Keratinocyte (primary cell): ENCODE measurements at regions not wholly inside any gene's neighbourhood (a gene's known extent, or its start where the extent isn't known, plus 50 kb on each side); places are given as distances from the start of the nearest gene placed in this dataset.

ENCODE experiments used
- DNase-seq: peaks from one replicate; pipeline ENCODE4 v3.0.0-alpha.2; 2011; ENCODE audit warnings: low read depth, missing footprints, low spot score
- FAIRE-seq: peaks from 2 replicates; lab custom pipeline; 2011; peaks lifted over from hg19 to GRCh38; lab: Jason Lieb, UNC
- H2AFZ ChIP-seq: 2 replicates; pipeline ENCODE4 v1.6.0; 2012; ENCODE audit warnings: low read length, control low read depth, inconsistent platforms; ENCODE audit not compliant: control insufficient read depth
- H3K27ac ChIP-seq: 2 replicates; pipeline ENCODE4 v1.5.1; 2011; ENCODE audit warnings: low read length; ENCODE audit not compliant: control insufficient read depth, insufficient read depth
- H3K27me3 ChIP-seq: 3 replicates; pipeline ENCODE4 v1.6.0; 2011; ENCODE audit warnings: low read length; ENCODE audit not compliant: control insufficient read depth, insufficient read depth; ENCODE audit errors: extremely low read depth
- H3K36me3 ChIP-seq, 2 experiments: 2 replicates in 1 of 2; 3 replicates in 1 of 2; pipeline ENCODE4 v1.5.1; 2011; ENCODE audit warnings: low read length in 2 of 2, mild to moderate bottlenecking in 1 of 2; ENCODE audit not compliant: control insufficient read depth in 2 of 2, insufficient read depth in 2 of 2; ENCODE audit errors: extremely low read depth in 1 of 2
- H3K4me1 ChIP-seq: 3 replicates; pipeline ENCODE4 v1.5.1; 2011; ENCODE audit warnings: low read length; ENCODE audit not compliant: control insufficient read depth, insufficient read depth; ENCODE audit errors: extremely low read depth
- H3K4me2 ChIP-seq: 3 replicates; pipeline ENCODE4 v1.6.0; 2011; ENCODE audit warnings: low read depth, low read length; ENCODE audit not compliant: control insufficient read depth, insufficient read depth; ENCODE audit errors: extremely low read depth
- H3K4me3 ChIP-seq, 3 experiments: fragments of 200-600 bp in 1 of 3; sonication (generic) in 1 of 3; 2 replicates in 2 of 3; 3 replicates in 1 of 3; pipeline ENCODE4 v1.5.1; 2011 to 2016; ENCODE audit warnings: low read length in 3 of 3, mild to moderate bottlenecking in 3 of 3, control low read depth in 2 of 3, inconsistent platforms in 1 of 3, low read depth in 1 of 3, mixed read lengths in 1 of 3, mixed run types in 1 of 3, moderate library complexity in 1 of 3; ENCODE audit not compliant: control insufficient read depth in 2 of 3, insufficient read depth in 2 of 3; ENCODE audit errors: extremely low read depth in 1 of 3
- H3K79me2 ChIP-seq: 2 replicates; pipeline ENCODE4 v1.6.0; 2012; ENCODE audit warnings: low read length; ENCODE audit not compliant: control insufficient read depth, insufficient read depth
- H3K9ac ChIP-seq: 3 replicates; pipeline ENCODE4 v1.6.0; 2011; ENCODE audit warnings: low read length; ENCODE audit not compliant: control insufficient read depth, insufficient read depth; ENCODE audit errors: extremely low read depth
- H3K9me1 ChIP-seq: 3 replicates; pipeline ENCODE4 v1.6.0; 2011; ENCODE audit warnings: low read length; ENCODE audit not compliant: control insufficient read depth, insufficient read depth; ENCODE audit errors: extremely low read depth
- H3K9me3 ChIP-seq: 2 replicates; pipeline ENCODE4 v1.5.1; 2012; ENCODE audit warnings: low read depth, low read length; ENCODE audit not compliant: control insufficient read depth
- H4K20me1 ChIP-seq: 3 replicates; pipeline ENCODE4 v1.6.0; 2011; ENCODE audit warnings: low read length; ENCODE audit not compliant: control insufficient read depth, insufficient read depth; ENCODE audit errors: extremely low read depth
- EZH2 ChIP-seq: IDR thresholded peaks from one replicate; pipeline ENCODE4 v1.6.1; 2012; ENCODE audit warnings: inconsistent platforms, mild to moderate bottlenecking, low read length, moderate library complexity
- dilution Hi-C: fragments of 300-500 bp; cut with MboI; formaldehyde crosslinking; loops from one replicate; pipeline ENCODE4 v1.7.0; 2020; ENCODE audit warnings: low sequenced_read_pairs; ENCODE audit not compliant: extremely low pct_ligation_motif_present
- TF ChIP-seq, protein P1 (sequence below), 3 experiments: IDR thresholded peaks in 1 of 3; conservative IDR thresholded peaks in 1 of 3; optimal IDR thresholded peaks in 1 of 3; 2 replicates in 2 of 3; 3 replicates in 1 of 3; pipeline versions ENCODE3 to v1.5.1; 2011; ENCODE audit warnings: low read length in 3 of 3, mild to moderate bottlenecking in 3 of 3, moderate library complexity in 2 of 3, control low read depth in 1 of 3, inconsistent platforms in 1 of 3; ENCODE audit not compliant: insufficient read depth in 2 of 3; ENCODE audit errors: extremely low read depth in 1 of 3

DNA sequence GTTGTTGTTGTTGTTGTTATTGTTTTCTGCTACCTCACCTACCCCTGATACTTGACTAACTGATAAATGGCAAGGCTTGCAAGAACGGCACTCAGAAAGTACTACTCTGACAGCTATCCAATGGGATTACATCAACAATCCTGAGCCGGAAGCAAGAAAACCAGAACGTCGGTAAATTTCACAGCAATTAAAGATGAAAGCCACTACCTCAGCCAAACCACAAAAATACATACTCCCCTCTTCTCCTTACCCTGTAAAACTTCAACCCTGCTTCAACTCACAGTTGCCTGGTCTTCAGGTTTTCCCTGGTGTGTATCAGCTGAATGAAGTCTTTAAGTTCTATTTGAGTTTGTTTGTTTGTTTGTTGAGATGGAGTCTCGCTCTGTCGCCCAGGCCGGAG lies 293.7 kb upstream of the RND3 start:
- Histone ChIP-seq H3K79me2 (no peaks in the 10 kb centered on the region), H3K9ac (no peak overlapping the region), H3K9me3 (no peaks in the 10 kb centered on the region), H3K4me3 (no peak overlapping the region), H3K9me1 (no peaks in the 10 kb centered on the region), H4K20me1 (no peaks in the 10 kb centered on the region), H3K4me2 (no peak overlapping the region), H3K36me3 (no peaks in the 10 kb centered on the region), H2AFZ (no peak overlapping the region), H3K27me3 (no peaks in the 10 kb centered on the region), H3K4me1 (no peaks in the 10 kb centered on the region), H3K27ac (no peak overlapping the region)
- DNase-seq, result no peak
- TF ChIP-seq, protein P1, sequence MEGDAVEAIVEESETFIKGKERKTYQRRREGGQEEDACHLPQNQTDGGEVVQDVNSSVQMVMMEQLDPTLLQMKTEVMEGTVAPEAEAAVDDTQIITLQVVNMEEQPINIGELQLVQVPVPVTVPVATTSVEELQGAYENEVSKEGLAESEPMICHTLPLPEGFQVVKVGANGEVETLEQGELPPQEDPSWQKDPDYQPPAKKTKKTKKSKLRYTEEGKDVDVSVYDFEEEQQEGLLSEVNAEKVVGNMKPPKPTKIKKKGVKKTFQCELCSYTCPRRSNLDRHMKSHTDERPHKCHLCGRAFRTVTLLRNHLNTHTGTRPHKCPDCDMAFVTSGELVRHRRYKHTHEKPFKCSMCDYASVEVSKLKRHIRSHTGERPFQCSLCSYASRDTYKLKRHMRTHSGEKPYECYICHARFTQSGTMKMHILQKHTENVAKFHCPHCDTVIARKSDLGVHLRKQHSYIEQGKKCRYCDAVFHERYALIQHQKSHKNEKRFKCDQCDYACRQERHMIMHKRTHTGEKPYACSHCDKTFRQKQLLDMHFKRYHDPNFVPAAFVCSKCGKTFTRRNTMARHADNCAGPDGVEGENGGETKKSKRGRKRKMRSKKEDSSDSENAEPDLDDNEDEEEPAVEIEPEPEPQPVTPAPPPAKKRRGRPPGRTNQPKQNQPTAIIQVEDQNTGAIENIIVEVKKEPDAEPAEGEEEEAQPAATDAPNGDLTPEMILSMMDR (optimal IDR thresholded peaks at IDR 0.05 in 1 of 3, IDR thresholded peaks at IDR 0.05 in 1 of 3, conservative IDR thresholded peaks at IDR 0.05 in 1 of 3; ENCODE audit: extremely low read depth in 1 of 3, insufficient read depth in 2 of 3, low read length in 3 of 3), result no peak
- dilution Hi-C loops, result no loop called here
- no peak for FAIRE-seq

- dilution Hi-C loops, result no loop called here
Measured at GRCh38 chr2:150778828-150779227, 291.4 kb upstream of the RND3 start.

More at GRCh38 chr2:150778828-150779227, 291.4 kb upstream of the RND3 start:
- H3K4me2 ChIP-seq, result no peak overlapping the region
- H4K20me1 ChIP-seq, result no peaks in the 10 kb centered on the region
- no peak overlapping the region for H3K4me3 ChIP-seq
- TF ChIP-seq, protein P1 (optimal IDR thresholded peaks at IDR 0.05 in 1 of 3, IDR thresholded peaks at IDR 0.05 in 1 of 3, conservative IDR thresholded peaks at IDR 0.05 in 1 of 3; ENCODE audit: extremely low read depth in 1 of 3, insufficient read depth in 2 of 3, low read length in 3 of 3), result no peak
- TF ChIP-seq EZH2, result no peak
- no peaks in the 10 kb centered on the region for H3K36me3 ChIP-seq
- no peaks in the 10 kb centered on the region for H3K9me3 ChIP-seq
- no peak overlapping the region for H2AFZ ChIP-seq
- H3K4me1 ChIP-seq, result no peaks in the 10 kb centered on the region
- no peak overlapping the region for H3K9ac ChIP-seq
- FAIRE-seq (no peak), DNase-seq (no peak)
- no peaks in the 10 kb centered on the region for H3K79me2 ChIP-seq
- no peak overlapping the region for H3K27ac ChIP-seq
- no peaks in the 10 kb centered on the region for H3K27me3 ChIP-seq
- H3K9me1 ChIP-seq, result no peaks in the 10 kb centered on the region
